ENCODE measurements at regions not wholly inside any gene's neighbourhood (a gene's known extent, or its start where the extent isn't known, plus 50 kb on each side); places are given as distances from the start of the nearest gene placed in this dataset.
"Not testable (repeated sequence)": the region's sequence is repeated elsewhere in the genome, so short reads cannot be mapped to it uniquely, and the experiment has no call there.

- TF ChIP-seq CTCF (IDR thresholded peaks at IDR 0.05; ENCODE audit: insufficient read depth, low read depth, low read length): no peak
- no peak overlapping the region for H3K4me3 ChIP-seq (ENCODE audit: low read depth, low read length)
- DNase-seq (ENCODE audit: low read depth): no peak
Measured at GRCh38 chr9:78441396-78441795, 144.5 kb downstream of the PSAT1 start.

GRCh38 chr9:78441822-78442431 lies 145.0 kb downstream of the PSAT1 start:
- no peak for TF ChIP-seq CTCF (IDR thresholded peaks at IDR 0.05; ENCODE audit: insufficient read depth, low read depth, low read length)
- no peak for DNase-seq (ENCODE audit: low read depth)
- H3K4me3 ChIP-seq (ENCODE audit: low read depth, low read length): no peak overlapping the region

GRCh38 chr9:78442577-78442976 lies 145.7 kb downstream of the PSAT1 start:
- H3K4me3 ChIP-seq (ENCODE audit: low read depth, low read length); DNase-seq (ENCODE audit: low read depth): not testable (repeated sequence)

GRCh38 chr9:78443946-78444345 lies 147.0 kb downstream of the PSAT1 start:
- TF ChIP-seq CTCF (IDR thresholded peaks at IDR 0.05; ENCODE audit: insufficient read depth, low read depth, low read length): no peak
- H3K4me3 ChIP-seq (ENCODE audit: low read depth, low read length): no peak overlapping the region
- no peak for DNase-seq (ENCODE audit: low read depth)

- no peak overlapping the region for H3K4me3 ChIP-seq (ENCODE audit: low read depth, low read length)
- DNase-seq (ENCODE audit: low read depth): no peak
- TF ChIP-seq CTCF (IDR thresholded peaks at IDR 0.05; ENCODE audit: insufficient read depth, low read depth, low read length): no peak
Measured at GRCh38 chr9:78448960-78449673, 152.2 kb downstream of the PSAT1 start.

- H3K4me3 ChIP-seq (ENCODE audit: low read depth, low read length): no peak overlapping the region
Measured at GRCh38 chr9:78453450-78453849, 156.5 kb downstream of the PSAT1 start.

GRCh38 chr9:78462611-78463010 lies 165.7 kb downstream of the PSAT1 start:
- DNase-seq (ENCODE audit: low read depth): no peak
- no peak for TF ChIP-seq CTCF (IDR thresholded peaks at IDR 0.05; ENCODE audit: insufficient read depth, low read depth, low read length)
- H3K4me3 ChIP-seq (ENCODE audit: low read depth, low read length): no peak overlapping the region

More at GRCh38 chr9:78453450-78453849, 156.5 kb downstream of the PSAT1 start:
- no peak for DNase-seq (ENCODE audit: low read depth)
- TF ChIP-seq CTCF (IDR thresholded peaks at IDR 0.05; ENCODE audit: insufficient read depth, low read depth, low read length): no peak

All from fibroblast of villous mesenchyme (primary cell).